Stomach (tissue), 8 donors: ENCODE measurements at regions not wholly inside any gene's neighbourhood (a gene's known extent, or its start where the extent isn't known, plus 50 kb on each side); places are given as distances from the start of the nearest gene placed in this dataset.

Experiments used
- DNase-seq, 2 donors: peaks; one replicate each; pipeline versions ENCODE4 v3.0.0 to v3.0.0-alpha.2; 2013 to 2019
- H3K27ac ChIP-seq, 5 donors: fragments of 200-600 bp in 4 of 5; sonication (generic) in 4 of 5; one replicate each; pipeline ENCODE4 v1.5.1; 2013 to 2019; ENCODE audit warnings: mild to moderate bottlenecking in 1 of 5, moderate library complexity in 1 of 5
- H3K27me3 ChIP-seq, 3 donors: fragments of 200-600 bp; sonication (generic); one replicate each; pipeline ENCODE4 v1.5.1; 2017 to 2019; ENCODE audit warnings: mixed run types in 1 of 3
- H3K36me3 ChIP-seq, 4 donors: fragments of 200-600 bp; sonication (generic); 1 replicate in 3 of 4; 2 replicates in 1 of 4; pipeline ENCODE4 v1.5.1; 2016 to 2019
- H3K4me1 ChIP-seq, 4 donors: fragments of 200-600 bp; sonication (generic); one replicate each; pipeline ENCODE4 v1.5.1; 2016 to 2019
- H3K4me3 ChIP-seq, 4 donors: fragments of 200-600 bp; sonication (generic) in 3 of 4; one replicate each; pipeline ENCODE4 v1.5.1; 2016 to 2019; ENCODE audit warnings: mild to moderate bottlenecking in 1 of 4
- H3K9me3 ChIP-seq, 4 donors: fragments of 200-600 bp; sonication (generic); one replicate each; pipeline ENCODE4 v1.5.1; 2016 to 2019
- CTCF ChIP-seq, 7 experiments: fragments of 450-650 bp in 4 of 7; fragments of 200-600 bp in 3 of 7; sonication (generic) in 3 of 7; IDR thresholded peaks; one replicate each; pipeline ENCODE4 v1.5.1; 2016 to 2019; ENCODE audit warnings: antibody characterized with exemption in 7 of 7, control low read depth in 2 of 7, mild to moderate bottlenecking in 1 of 7
- EP300 ChIP-seq: sonication (generic); formaldehyde crosslinking; IDR thresholded peaks from one replicate; pipeline ENCODE4 v1.6.1; 2017; ENCODE audit warnings: antibody characterized with exemption
- POLR2A ChIP-seq, 4 donors: fragments of 450-650 bp; IDR thresholded peaks; one replicate each; pipeline ENCODE4 v1.6.1; 2016; ENCODE audit warnings: antibody characterized with exemption in 4 of 4, control low read depth in 2 of 4, mild to moderate bottlenecking in 1 of 4, moderate library complexity in 1 of 4
- POLR2AphosphoS5 ChIP-seq, 3 donors: sonication (generic); formaldehyde crosslinking; IDR thresholded peaks; one replicate each; pipeline ENCODE4 v1.6.1; 2016; ENCODE audit warnings: antibody characterized with exemption in 3 of 3
- WGBS, 5 donors: extraction: QIAGEN DNeasy Blood & Tissue Kit in 3 of 5; methylation state at CpG; one replicate each; pipeline versions ENCODE4 v1.1.5 to v1.1.7; 2013 to 2018; 5-methylcytosine and 5-hydroxymethylcytosine counted together
- intact Hi-C: fragments of 100-400 bp; cut with DNase I; formaldehyde crosslinking; loops from one replicate; pipeline ENCODE4 v1.15.1; 2023; ENCODE audit warnings: low total_unique reads
- donor health status: healthy with polysubstance abuse.
- donor health status: Bipolar disorder and iron deficiency.
- donor health status: healthy.

- 82 to 95% (median 91%) methylated on average over 4 of the region's 4 CpGs for WGBS, 5 donors
- TF ChIP-seq EP300: no peak
- TF ChIP-seq CTCF (IDR thresholded peaks at IDR 0.05): no peak
- no peak for TF ChIP-seq POLR2A (IDR thresholded peaks at IDR 0.05)
- DNase-seq: no peak
Measured at GRCh38 chr1:60921175-60921574, 161.2 kb upstream of the NFIA start.

GRCh38 chr1:60920561-60920960, 161.8 kb upstream of the NFIA start:
- no peak for DNase-seq
- Histone ChIP-seq H3K27ac (no peak overlapping the region), H3K9me3 (no peaks in the 10 kb centered on the region), H3K4me1 (peaks cover 13 to 41% (median 24%) of the 10 kb centered on the region in 4 donors), H3K27me3 (no peaks in the 10 kb centered on the region), H3K4me3 (no peak overlapping the region), H3K36me3 (no peaks in the 10 kb centered on the region)
- TF ChIP-seq EP300 (no peak), POLR2AphosphoS5 (IDR thresholded peaks at IDR 0.05) (no peak), CTCF (IDR thresholded peaks at IDR 0.05) (no peak), POLR2A (IDR thresholded peaks at IDR 0.05) (no peak)
- intact Hi-C loops: no loop called here
- WGBS, 5 donors: 83 to 93% (median 89%) methylated on average over 2 of the region's 2 CpGs

More at GRCh38 chr1:60921175-60921574, 161.2 kb upstream of the NFIA start:
- no peak overlapping the region for H3K27ac ChIP-seq
- H3K4me1 ChIP-seq: peaks cover 13 to 41% (median 24%) of the 10 kb centered on the region in 4 donors
- H3K4me3 ChIP-seq: no peak overlapping the region
- no peaks in the 10 kb centered on the region for H3K36me3 ChIP-seq
- intact Hi-C loops: no loop called here
- no peaks in the 10 kb centered on the region for H3K9me3 ChIP-seq
- no peaks in the 10 kb centered on the region for H3K27me3 ChIP-seq

GRCh38 chr1:60918867-60919266, 163.5 kb upstream of the NFIA start:
- DNase-seq: no peak
- no peaks in the 10 kb centered on the region for H3K36me3 ChIP-seq
- H3K4me3 ChIP-seq: no peak overlapping the region
- H3K27me3 ChIP-seq: no peaks in the 10 kb centered on the region
- no peaks in the 10 kb centered on the region for H3K9me3 ChIP-seq
- 71 to 89% (median 80%) methylated on average over 1 of the region's 1 CpG for WGBS, 5 donors
- no peak overlapping the region for H3K27ac ChIP-seq
- intact Hi-C loops: no loop called here
- no peak for TF ChIP-seq EP300
- TF ChIP-seq CTCF (IDR thresholded peaks at IDR 0.05): no peak
- no peak for TF ChIP-seq POLR2AphosphoS5 (IDR thresholded peaks at IDR 0.05)
- no peak for TF ChIP-seq POLR2A (IDR thresholded peaks at IDR 0.05)
- peaks cover 6 to 24% (median 12%) of the 10 kb centered on the region in 4 donors for H3K4me1 ChIP-seq

- 86 to 91% (median 89%) methylated on average over 9 of the region's 9 CpGs for WGBS, 5 donors
- Histone ChIP-seq H3K27me3 (no peaks in the 10 kb centered on the region), H3K27ac (no peak overlapping the region), H3K36me3 (no peaks in the 10 kb centered on the region), H3K4me3 (no peak overlapping the region), H3K9me3 (no peaks in the 10 kb centered on the region), H3K4me1 (peaks cover 0 to 4% (median under 1%) of the 10 kb centered on the region in 4 donors)
- DNase-seq: no peak
- intact Hi-C loops: no loop called here
- TF ChIP-seq POLR2AphosphoS5 (IDR thresholded peaks at IDR 0.05) (no peak), EP300 (no peak), CTCF (IDR thresholded peaks at IDR 0.05) (no peak), POLR2A (IDR thresholded peaks at IDR 0.05) (no peak)
Measured at GRCh38 chr1:60916906-60917305, 165.5 kb upstream of the NFIA start.
